LHCN-M2 (cell line): ENCODE measurements at regions not wholly inside any gene's neighbourhood (a gene's known extent, or its start where the extent isn't known, plus 50 kb on each side); places are given as distances from the start of the nearest gene placed in this dataset.
"Not testable (repeated sequence)": the region's sequence is repeated elsewhere in the genome, so short reads cannot be mapped to it uniquely, and the experiment has no call there.

ENCODE experiments used
- DNase-seq: peaks from one replicate; pipeline ENCODE4 v3.0.0-alpha.2; 2012; ENCODE audit warnings: low read depth

GRCh38 chr14:55846826-55847446, 266.9 kb downstream of the KTN1 start:
- peak; percentile 39 for DNase-seq

DNA sequence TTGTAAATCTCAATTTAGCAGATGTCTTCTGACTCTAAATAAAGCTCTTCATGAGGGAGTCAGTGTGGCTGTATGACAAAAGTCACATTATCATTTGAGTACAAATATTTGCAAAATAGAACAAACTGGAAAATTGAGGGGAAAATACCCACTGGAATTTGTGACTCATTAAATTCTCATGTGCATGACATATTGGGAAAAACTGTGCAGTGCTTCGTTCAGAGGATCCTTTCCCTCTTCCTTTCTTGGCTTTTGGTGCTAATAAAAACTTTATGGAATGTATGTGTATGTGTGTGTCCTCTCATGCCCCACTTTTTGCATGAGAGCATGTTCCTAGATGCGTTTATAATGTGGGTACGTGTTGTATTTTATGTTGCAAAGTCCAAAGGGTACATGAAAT, 267.8 kb downstream of the KTN1 start:
- DNase-seq = peak; percentile 50

DNA sequence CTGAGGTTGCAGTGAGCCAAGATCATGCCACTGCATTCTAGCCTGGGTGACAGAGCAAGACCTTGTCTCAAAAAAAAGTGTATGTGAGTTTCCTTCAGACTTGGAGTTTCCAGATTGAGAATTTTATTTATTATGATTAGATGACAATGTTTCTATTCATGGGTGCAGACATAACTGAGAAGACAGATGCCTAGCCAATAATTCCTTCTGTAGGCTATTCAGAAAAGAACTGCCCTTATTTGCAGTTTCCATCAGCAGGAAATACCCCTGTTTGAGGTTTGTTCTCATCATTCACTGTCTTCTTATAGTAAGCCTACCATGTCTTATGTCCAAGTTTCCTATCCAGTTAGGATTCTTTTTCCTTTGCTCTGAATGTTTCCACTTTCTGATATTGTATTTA, 269.0 kb downstream of the KTN1 start:
- DNase-seq = no peak

GRCh38 chr14:55849833-55850232, 268.4 kb upstream of the PELI2 start:
- no peak for DNase-seq

- DNase-seq = peak; percentile 28
These were observed 267.4 kb upstream of the PELI2 start for GRCh38 chr14:55850825-55851241.

DNA sequence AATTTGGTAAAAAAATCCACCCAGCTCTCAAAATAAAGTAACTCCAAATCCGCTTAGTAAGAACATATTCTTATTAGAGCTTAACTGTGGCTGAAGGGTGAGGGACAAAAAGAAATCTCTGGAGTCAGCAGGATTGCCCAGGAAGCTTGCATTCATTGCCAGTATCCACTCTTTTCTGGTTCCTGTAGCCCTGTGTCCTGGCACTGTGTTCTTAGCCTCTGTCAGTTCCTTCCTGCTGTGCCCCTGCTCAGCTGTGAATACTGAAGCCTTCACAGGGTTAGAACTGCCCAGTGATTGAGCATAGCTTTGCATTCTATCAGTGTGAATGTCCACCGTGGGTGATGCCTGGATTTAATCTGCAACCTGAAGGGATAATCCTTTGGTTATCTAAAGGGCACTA, 266.9 kb upstream of the PELI2 start:
- no peak for DNase-seq

DNA sequence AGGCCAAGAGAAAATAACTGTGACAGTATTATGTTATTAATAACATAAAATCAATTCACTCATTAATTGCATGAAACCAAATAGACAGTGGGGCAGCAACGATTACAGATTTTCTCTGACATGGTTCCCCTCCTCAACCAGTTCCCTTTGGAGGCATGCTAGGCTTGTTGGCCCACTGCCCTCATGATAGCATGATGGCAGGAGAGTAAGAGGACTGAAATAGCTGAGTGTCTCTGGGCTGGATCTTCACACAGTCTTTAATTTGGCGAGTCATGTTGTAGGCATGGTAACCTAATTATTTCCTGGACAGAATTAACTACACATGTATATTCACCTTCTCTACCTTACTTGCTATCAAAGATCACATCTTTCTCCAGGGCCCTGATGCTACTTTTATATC, 266.2 kb upstream of the PELI2 start:
- DNase-seq = no peak

DNA sequence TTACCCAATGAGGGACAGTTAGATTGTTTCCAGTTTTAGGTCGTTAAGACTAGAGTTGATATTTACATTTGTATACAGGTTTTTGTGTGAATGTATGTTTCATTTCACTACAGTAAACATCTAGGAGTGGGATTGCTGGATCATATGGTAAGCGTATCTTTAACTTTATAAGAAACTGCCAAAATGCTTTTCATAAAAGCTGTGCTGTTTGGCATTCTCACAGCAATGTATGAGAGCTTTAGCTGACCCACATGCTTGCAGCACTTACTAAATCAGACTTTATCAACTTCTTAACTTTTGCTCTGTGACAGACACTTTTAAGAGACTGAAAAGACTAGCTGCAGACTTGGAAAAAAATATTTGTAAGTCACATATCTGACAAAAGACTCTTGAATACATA, 262.5 kb upstream of the PELI2 start:
- DNase-seq = no peak

DNA sequence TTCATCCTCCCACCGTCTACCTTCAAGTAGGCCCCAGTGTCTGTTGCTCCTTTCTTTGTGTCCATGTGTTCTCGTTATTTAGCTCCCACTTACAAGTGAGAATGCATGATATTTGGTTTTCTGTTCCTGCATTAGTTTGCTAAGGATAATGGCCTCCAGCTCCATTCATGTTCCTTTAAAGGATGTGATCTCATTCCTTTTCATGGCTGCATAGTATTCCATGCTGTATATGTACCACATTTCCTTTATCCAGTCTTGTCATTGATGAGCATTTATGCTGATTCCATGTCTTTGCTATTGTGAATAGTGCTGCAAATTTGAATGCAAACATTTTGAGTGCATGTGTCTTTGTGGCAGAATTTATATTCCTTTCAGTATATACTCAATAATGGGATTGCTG, 259.6 kb upstream of the PELI2 start:
- DNase-seq = no peak

- not testable (repeated sequence) for DNase-seq
These were observed 256.6 kb upstream of the PELI2 start for GRCh38 chr14:55861561-55861960.

DNA sequence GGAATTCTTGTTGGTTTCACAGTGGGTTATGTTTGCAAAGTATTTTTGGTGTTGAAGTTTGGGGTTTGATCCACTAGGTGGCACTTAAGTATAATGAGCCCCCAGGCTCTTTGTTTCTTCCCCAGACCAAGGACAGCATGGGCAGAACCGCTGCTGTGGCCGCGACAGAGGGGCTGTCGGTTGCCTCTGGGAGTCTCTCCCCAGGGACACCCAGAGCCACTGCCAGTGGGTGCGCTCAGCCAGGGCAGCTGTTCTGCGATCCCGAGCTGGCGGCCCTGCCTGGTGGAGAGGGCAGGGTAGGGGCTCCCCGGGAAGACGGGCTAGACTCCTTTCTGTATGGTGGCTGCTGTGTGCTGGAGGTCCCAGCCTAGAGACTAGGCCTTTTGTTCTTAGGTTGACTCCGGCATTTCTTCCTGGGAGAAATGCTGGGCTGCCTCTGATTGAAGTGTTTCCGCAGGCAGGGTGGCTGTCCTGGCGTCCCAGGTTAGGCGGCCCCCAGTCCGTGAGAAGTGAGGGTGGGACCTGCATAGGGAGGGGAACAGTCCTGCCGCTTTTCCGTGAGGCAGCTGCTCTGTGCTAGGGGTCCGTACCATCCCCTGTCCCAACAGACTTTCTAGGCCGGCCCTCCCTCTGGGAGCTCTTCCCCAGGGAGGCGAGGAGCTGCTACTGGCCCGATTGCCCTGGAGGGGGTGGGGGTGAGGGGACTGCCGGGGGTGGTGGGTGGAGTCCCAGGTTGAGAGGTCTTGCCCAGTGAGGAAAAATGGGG, 253.1 kb upstream of the PELI2 start:
- no peak for DNase-seq

GRCh38 chr14:55867311-55867710, 250.9 kb upstream of the PELI2 start:
- DNase-seq = no peak

- DNase-seq = peak; percentile 19
These were observed 250.5 kb upstream of the PELI2 start for GRCh38 chr14:55867719-55868118.

DNA sequence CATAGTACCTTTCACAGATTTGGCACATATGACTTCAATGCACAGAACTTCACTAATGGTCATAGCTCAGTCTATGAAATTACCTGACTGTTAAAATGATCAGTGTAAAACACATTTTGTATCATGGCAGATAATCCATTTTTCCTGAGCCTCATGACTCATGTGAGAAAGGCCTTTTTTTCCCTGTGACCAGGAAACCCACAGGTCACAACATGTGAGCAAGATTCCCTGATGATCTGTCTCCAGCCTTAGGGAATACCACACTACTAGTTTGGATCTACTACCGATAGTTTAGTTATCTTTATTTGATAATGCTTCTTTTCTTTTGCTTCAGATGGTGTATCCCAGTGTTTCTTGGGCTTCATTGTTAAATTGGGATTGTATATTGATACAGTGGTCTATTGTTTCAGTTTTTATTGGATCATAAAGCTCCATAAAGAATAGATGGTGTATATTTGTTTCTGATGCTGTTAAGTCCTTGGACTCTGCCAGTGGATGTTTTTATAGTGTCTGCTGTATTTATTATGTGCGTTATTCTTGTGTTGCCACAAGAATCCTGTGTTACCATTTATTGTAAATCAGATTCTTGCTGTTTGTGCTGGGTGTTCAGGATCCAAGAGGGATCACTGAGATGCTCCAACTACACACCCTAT, 248.7 kb upstream of the PELI2 start:
- DNase-seq = peak; percentile 10

DNA sequence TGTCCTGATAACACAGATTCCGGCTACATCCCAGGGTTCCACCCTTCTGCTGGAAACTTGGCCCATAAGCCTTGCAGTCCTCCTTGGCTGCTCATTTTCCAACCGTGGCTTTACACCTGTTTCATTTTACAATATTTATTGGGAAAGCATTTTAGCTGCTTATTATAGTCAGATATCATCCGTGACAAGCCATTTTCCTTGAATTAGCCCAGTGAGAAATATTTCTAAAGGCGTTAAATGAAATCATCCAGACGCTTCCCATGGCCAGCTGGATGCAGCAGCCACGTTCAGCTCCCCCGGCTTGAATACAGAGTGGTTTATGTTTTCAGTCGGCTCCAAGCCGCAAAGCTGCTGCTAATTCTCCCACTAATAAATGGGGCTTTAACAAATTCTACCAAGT, 245.0 kb upstream of the PELI2 start:
- DNase-seq = no peak

DNA sequence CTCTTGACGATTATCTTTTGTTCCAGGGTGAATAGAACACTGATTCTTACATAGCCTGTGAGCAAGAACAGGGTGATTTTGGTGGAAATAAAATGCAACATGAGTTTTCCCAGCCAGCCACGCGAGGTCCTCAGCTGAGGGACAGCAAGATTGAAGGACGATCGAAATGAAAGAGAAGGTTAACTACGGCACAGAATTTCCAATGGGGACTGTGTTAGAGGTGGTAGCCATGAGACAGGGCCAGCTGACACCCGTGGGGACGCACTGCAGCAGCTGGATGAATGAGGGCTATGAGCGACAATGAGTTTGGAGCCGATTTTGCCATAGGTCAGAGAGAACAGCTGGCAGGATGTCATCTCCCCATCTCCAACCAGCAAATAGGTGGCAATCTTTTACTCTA, 243.4 kb upstream of the PELI2 start:
- DNase-seq = peak; percentile 40

- DNase-seq = no peak
These were observed 240.3 kb upstream of the PELI2 start for GRCh38 chr14:55877942-55878341.

DNA sequence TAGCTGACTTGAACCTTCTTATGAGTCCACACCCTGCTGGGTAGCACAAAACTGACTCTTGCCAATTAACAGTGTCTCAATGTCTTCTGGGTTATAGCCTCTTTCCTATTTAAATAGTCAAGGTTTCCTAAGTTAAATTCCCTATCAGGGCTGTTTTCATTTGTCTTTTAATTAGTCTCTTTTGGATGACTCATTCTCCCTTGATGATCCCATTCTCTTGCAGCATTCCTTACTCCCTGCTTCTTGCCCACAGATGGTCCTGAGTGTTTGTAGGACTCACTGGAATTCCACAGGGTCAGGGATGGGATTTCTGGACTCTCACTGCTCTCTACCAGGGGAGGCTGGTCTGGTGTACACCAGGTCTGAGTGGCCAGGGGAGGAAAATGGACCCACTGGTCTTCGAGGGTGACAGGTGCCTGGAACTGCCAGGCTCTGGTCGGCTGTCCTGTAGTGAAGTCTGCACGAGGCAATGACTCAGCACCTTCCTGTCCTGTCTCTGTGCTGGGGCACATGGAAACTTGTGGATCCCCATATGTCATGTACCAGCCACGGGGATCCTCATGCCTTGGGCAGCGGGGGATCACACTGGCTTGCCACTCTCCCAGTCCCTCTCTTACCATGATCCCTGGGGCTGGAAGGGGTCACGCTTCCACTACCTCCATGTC, 236.5 kb upstream of the PELI2 start:
- peak; percentile 5 for DNase-seq

- DNase-seq = no peak
These were observed 233.4 kb upstream of the PELI2 start for GRCh38 chr14:55884819-55885218.

DNA sequence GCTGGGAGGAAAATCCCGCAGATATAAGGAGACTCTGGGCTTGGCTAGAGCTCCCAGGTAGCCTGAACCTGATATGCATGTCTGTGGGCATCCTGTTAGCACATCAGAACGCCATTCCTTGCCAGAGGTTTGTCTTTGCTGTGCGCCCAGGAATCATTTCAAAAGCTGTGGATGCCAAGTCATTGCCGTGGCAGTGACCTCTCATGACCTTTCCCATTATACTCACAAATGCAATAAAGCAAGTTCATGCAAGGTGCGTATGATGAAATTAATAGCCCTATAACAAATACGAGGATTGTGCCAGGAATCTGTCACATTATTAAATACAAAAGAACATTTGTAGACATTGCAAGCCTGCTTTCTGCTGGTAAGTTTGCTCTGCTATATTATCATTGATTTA, 229.1 kb upstream of the PELI2 start:
- DNase-seq = no peak

GRCh38 chr14:55891692-55892091, 226.5 kb upstream of the PELI2 start:
- DNase-seq = no peak

GRCh38 chr14:55892906-55893305, 225.3 kb upstream of the PELI2 start:
- DNase-seq = peak; percentile 49
